Fibroblast of lung (primary cell): ENCODE measurements at regions not wholly inside any gene's neighbourhood (a gene's known extent, or its start where the extent isn't known, plus 50 kb on each side); places are given as distances from the start of the nearest gene placed in this dataset.

ENCODE experiments used
- DNase-seq, 2 donors: peaks; one replicate each; pipeline versions ENCODE4 v3.0.0 to v3.0.0-alpha.2; 2010; ENCODE audit warnings: low read depth in 2 of 2
- H2AFZ ChIP-seq: 2 replicates; pipeline ENCODE4 v1.5.1; 2012; ENCODE audit warnings: low read length, control low read depth, inconsistent platforms
- H3K27ac ChIP-seq: 2 replicates; pipeline ENCODE4 v1.5.1; 2011; ENCODE audit warnings: low read length, control low read depth; ENCODE audit not compliant: insufficient read depth
- H3K27me3 ChIP-seq: 2 replicates; pipeline ENCODE4 v1.5.1; 2011; ENCODE audit warnings: mild to moderate bottlenecking, low read length; ENCODE audit not compliant: control insufficient read depth, insufficient read depth
- H3K36me3 ChIP-seq: 2 replicates; pipeline ENCODE4 v1.5.1; 2011; ENCODE audit warnings: low read length; ENCODE audit not compliant: control insufficient read depth, insufficient read depth
- H3K4me1 ChIP-seq: 2 replicates; pipeline ENCODE4 v1.5.1; 2011; ENCODE audit warnings: low read length; ENCODE audit not compliant: control insufficient read depth, insufficient read depth; ENCODE audit errors: extremely low read depth
- H3K4me2 ChIP-seq: 2 replicates; pipeline ENCODE4 v1.5.1; 2011; ENCODE audit warnings: low read length, control low read depth; ENCODE audit not compliant: insufficient read depth; ENCODE audit errors: extremely low read depth
- H3K4me3 ChIP-seq, 4 experiments: fragments of 200-600 bp in 1 of 4; sonication (generic) in 1 of 4; replicated peaks in 1 of 4; 2 replicates each; pipeline ENCODE4 v1.5.1; 2011 to 2016; ENCODE audit warnings: low read length in 4 of 4, low read depth in 3 of 4, mild to moderate bottlenecking in 3 of 4, control low read depth in 2 of 4, inconsistent platforms in 1 of 4, mixed read lengths in 1 of 4; ENCODE audit not compliant: insufficient read depth in 1 of 4; ENCODE audit errors: control extremely low read depth in 1 of 4
- H3K79me2 ChIP-seq: 2 replicates; pipeline ENCODE4 v1.5.1; 2012; ENCODE audit warnings: mild to moderate bottlenecking, low read length, inconsistent platforms; ENCODE audit not compliant: control insufficient read depth, insufficient read depth
- H3K9ac ChIP-seq: 2 replicates; pipeline ENCODE4 v1.5.1; 2011; ENCODE audit warnings: mild to moderate bottlenecking, low read length, control low read depth; ENCODE audit not compliant: insufficient read depth
- H3K9me3 ChIP-seq: 2 replicates; pipeline ENCODE4 v1.5.1; 2012; ENCODE audit warnings: low read depth, low read length; ENCODE audit not compliant: control insufficient read depth, insufficient read depth
- H4K20me1 ChIP-seq: 2 replicates; pipeline ENCODE4 v1.5.1; 2011; ENCODE audit warnings: low read length; ENCODE audit not compliant: control insufficient read depth, insufficient read depth; ENCODE audit errors: extremely low read depth
- CTCF ChIP-seq, 2 donors: IDR thresholded peaks in 1 of 2; conservative IDR thresholded peaks in 1 of 2; 1 replicate in 1 of 2; 2 replicates in 1 of 2; pipeline ENCODE4 v1.5.1; 2011 to 2012; ENCODE audit warnings: low read length in 2 of 2, control low read depth in 1 of 2, inconsistent platforms in 1 of 2, low read depth in 1 of 2, mild to moderate bottlenecking in 1 of 2
- EZH2 ChIP-seq: IDR thresholded peaks from 2 replicates; pipeline ENCODE4 v1.5.1; 2012; ENCODE audit warnings: low read length, control low read depth, mild to moderate bottlenecking; ENCODE audit errors: missing control alignments

DNA sequence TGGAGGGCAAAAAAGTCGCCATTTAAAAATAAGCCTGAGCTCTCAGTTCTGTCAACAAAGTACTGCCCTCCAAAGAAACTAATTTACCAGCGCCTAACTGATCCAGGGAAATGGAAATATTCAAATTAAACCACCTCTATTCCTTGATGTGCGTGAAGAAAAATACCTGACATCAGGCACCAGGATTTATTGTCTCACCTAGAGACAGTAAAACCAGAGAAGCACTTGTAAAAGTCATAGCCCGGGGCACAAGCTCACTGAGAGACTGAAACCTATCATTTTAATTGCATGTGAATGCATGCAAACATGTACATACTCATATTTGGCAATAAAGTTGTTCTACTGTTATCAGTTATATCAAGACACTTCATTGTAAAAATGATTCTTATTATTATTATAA, 147.3 kb upstream of the VSTM2A start:
- no peak for DNase-seq
- no peak overlapping the region for H3K9ac ChIP-seq
- H2AFZ ChIP-seq: no peak overlapping the region
- H3K4me1 ChIP-seq: no peaks in the 10 kb centered on the region
- no peaks in the 10 kb centered on the region for H3K79me2 ChIP-seq
- no peaks in the 10 kb centered on the region for H3K36me3 ChIP-seq
- no peaks in the 10 kb centered on the region for H3K9me3 ChIP-seq
- no peaks in the 10 kb centered on the region for H4K20me1 ChIP-seq
- no peak overlapping the region for H3K27ac ChIP-seq
- H3K4me3 ChIP-seq: no peak overlapping the region
- TF ChIP-seq EZH2: no peak
- TF ChIP-seq CTCF (conservative IDR thresholded peaks at IDR 0.05 in 1 of 2, IDR thresholded peaks at IDR 0.05 in 1 of 2; ENCODE audit: low read depth in 1 of 2, low read length in 2 of 2): no peak
- H3K27me3 ChIP-seq: no peaks in the 10 kb centered on the region
- no peak overlapping the region for H3K4me2 ChIP-seq

- Histone ChIP-seq H3K79me2 (no peaks in the 10 kb centered on the region), H2AFZ (no peak overlapping the region), H3K4me2 (no peak overlapping the region), H3K9me3 (no peaks in the 10 kb centered on the region), H3K27ac (no peak overlapping the region), H3K4me1 (no peaks in the 10 kb centered on the region), H3K9ac (no peak overlapping the region), H3K36me3 (no peaks in the 10 kb centered on the region), H3K4me3 (no peak overlapping the region), H3K27me3 (no peaks in the 10 kb centered on the region), H4K20me1 (no peaks in the 10 kb centered on the region)
- DNase-seq: no peak
- TF ChIP-seq EZH2: no peak
- TF ChIP-seq CTCF (conservative IDR thresholded peaks at IDR 0.05 in 1 of 2, IDR thresholded peaks at IDR 0.05 in 1 of 2; ENCODE audit: low read depth in 1 of 2, low read length in 2 of 2): no peak
Measured at GRCh38 chr7:54397836-54398612, 144.2 kb upstream of the VSTM2A start.

DNA sequence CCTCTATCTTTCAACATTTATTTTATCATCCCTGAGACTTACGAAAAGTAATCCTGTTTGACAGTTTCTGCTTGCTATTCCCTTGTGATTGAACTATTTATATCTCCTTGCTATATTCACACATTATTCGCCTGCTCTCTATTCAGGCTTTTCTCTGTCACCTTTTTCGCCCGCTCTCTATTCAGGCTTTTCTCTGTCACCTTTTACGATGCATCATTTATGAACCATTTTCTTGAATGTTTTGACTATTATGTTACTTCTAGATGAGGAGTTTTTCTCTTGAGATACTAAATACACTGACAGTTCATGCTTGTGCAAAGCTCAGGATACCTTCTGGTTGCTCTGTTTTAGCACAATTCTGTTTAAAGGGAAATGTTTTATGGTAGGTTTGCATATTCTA, 143.3 kb upstream of the VSTM2A start:
- TF ChIP-seq CTCF (conservative IDR thresholded peaks at IDR 0.05 in 1 of 2, IDR thresholded peaks at IDR 0.05 in 1 of 2; ENCODE audit: low read depth in 1 of 2, low read length in 2 of 2): no peak
- no peak for TF ChIP-seq EZH2
- H3K79me2 ChIP-seq: no peaks in the 10 kb centered on the region
- no peak for DNase-seq
- H3K9ac ChIP-seq: no peak overlapping the region
- no peaks in the 10 kb centered on the region for H3K36me3 ChIP-seq
- H2AFZ ChIP-seq: no peak overlapping the region
- H3K4me2 ChIP-seq: no peak overlapping the region
- H3K27me3 ChIP-seq: no peaks in the 10 kb centered on the region
- H3K27ac ChIP-seq: no peak overlapping the region
- H4K20me1 ChIP-seq: no peaks in the 10 kb centered on the region
- no peaks in the 10 kb centered on the region for H3K9me3 ChIP-seq
- H3K4me1 ChIP-seq: no peaks in the 10 kb centered on the region
- no peak overlapping the region for H3K4me3 ChIP-seq
